Subcutaneous abdominal adipose tissue (tissue), 5 donors: ENCODE measurements at regions not wholly inside any gene's neighbourhood (a gene's known extent, or its start where the extent isn't known, plus 50 kb on each side); places are given as distances from the start of the nearest gene placed in this dataset.
"Not testable (repeated sequence)": the region's sequence is repeated elsewhere in the genome, so short reads cannot be mapped to it uniquely, and the experiment has no call there.

Experiments used
- H3K27ac ChIP-seq: one replicate; pipeline ENCODE4 v1.7.0; 2013; ENCODE audit warnings: low read depth, mild to moderate bottlenecking, inconsistent platforms, low read length, moderate library complexity
- H3K27me3 ChIP-seq, 5 donors: one replicate each; pipeline ENCODE4 v1.7.0; 2013; ENCODE audit warnings: low read length in 5 of 5, inconsistent platforms in 1 of 5; ENCODE audit not compliant: control insufficient read depth in 5 of 5, insufficient read depth in 4 of 5
- H3K36me3 ChIP-seq, 5 donors: one replicate each; pipeline ENCODE4 v1.7.0; 2013; ENCODE audit warnings: low read length in 5 of 5; ENCODE audit not compliant: control insufficient read depth in 5 of 5, insufficient read depth in 5 of 5
- H3K4me1 ChIP-seq, 5 donors: one replicate each; pipeline ENCODE4 v1.7.0; 2013; ENCODE audit warnings: low read length in 5 of 5, mild to moderate bottlenecking in 3 of 5, moderate library complexity in 1 of 5; ENCODE audit not compliant: control insufficient read depth in 5 of 5, insufficient read depth in 5 of 5
- H3K4me3 ChIP-seq, 5 donors: one replicate each; pipeline ENCODE4 v1.7.0; 2013; ENCODE audit warnings: low read length in 5 of 5, low read depth in 1 of 5
- H3K9ac ChIP-seq, 5 donors: one replicate each; pipeline ENCODE4 v1.7.0; 2013; ENCODE audit warnings: low read length in 5 of 5, mild to moderate bottlenecking in 4 of 5, moderate library complexity in 3 of 5
- H3K9me3 ChIP-seq, 5 donors: one replicate each; pipeline ENCODE4 v1.7.0; 2013; ENCODE audit warnings: low read length in 5 of 5; ENCODE audit not compliant: control insufficient read depth in 5 of 5
- donor health status: healthy.
- donor health status: healthy.
- donor health status: healthy.
- donor health status: healthy.
- donor health status: healthy.

GRCh38 chr2:63712748-63713147 lies 124.0 kb downstream of the MDH1 start:
- Histone ChIP-seq H3K4me3 (no peak overlapping the region), H3K36me3 (peaks cover 0 to 19% (median 0%) of the 10 kb centered on the region in 5 donors), H3K9ac (peak overlapping the region in 1 of 5 donors; percentile 36), H3K9me3 (no peaks in the 10 kb centered on the region), H3K27ac (peak overlapping the region; percentile 70), H3K27me3 (no peaks in the 10 kb centered on the region), H3K4me1 (peaks cover 0 to 14% (median 6%) of the 10 kb centered on the region in 5 donors)

GRCh38 chr2:63716146-63716545 lies 125.5 kb upstream of the UGP2 start:
- Histone ChIP-seq H3K27me3 (no peaks in the 10 kb centered on the region), H3K9me3 (no peaks in the 10 kb centered on the region), H3K4me3 (no peak overlapping the region), H3K36me3 (peaks cover 0 to 13% (median 0%) of the 10 kb centered on the region in 5 donors), H3K27ac (no peak overlapping the region), H3K9ac (no peak overlapping the region), H3K4me1 (peaks cover 0 to 14% (median 6%) of the 10 kb centered on the region in 5 donors)

GRCh38 chr2:63719052-63719451 lies 122.6 kb upstream of the UGP2 start:
- H3K4me3 ChIP-seq, result no peak overlapping the region
- no peaks in the 10 kb centered on the region for H3K9me3 ChIP-seq
- H3K27ac ChIP-seq, result peak overlapping the region; percentile 7
- H3K4me1 ChIP-seq, result peaks cover 0 to 6% (median 0%) of the 10 kb centered on the region in 5 donors
- H3K27me3 ChIP-seq, result no peaks in the 10 kb centered on the region
- peaks cover 0 to 10% (median 0%) of the 10 kb centered on the region in 5 donors for H3K36me3 ChIP-seq
- H3K9ac ChIP-seq, result no peak overlapping the region

- H3K27ac ChIP-seq, result peak overlapping the region; percentile 77
These were observed 120.6 kb upstream of the UGP2 start for GRCh38 chr2:63721082-63721424.

GRCh38 chr2:63722284-63722683 lies 119.4 kb upstream of the UGP2 start:
- not testable (repeated sequence) for H3K9me3 ChIP-seq, H3K36me3 ChIP-seq, H3K4me3 ChIP-seq, H3K9ac ChIP-seq, H3K27me3 ChIP-seq, H3K27ac ChIP-seq
- peaks cover 0 to 13% (median 0%) of the 10 kb centered on the region in 5 donors for H3K4me1 ChIP-seq

More at GRCh38 chr2:63721082-63721424, 120.6 kb upstream of the UGP2 start:
- no peaks in the 10 kb centered on the region for H3K9me3 ChIP-seq
- H3K36me3 ChIP-seq, result peaks cover 0 to 10% (median 0%) of the 10 kb centered on the region in 5 donors
- H3K9ac ChIP-seq, result peak overlapping the region in 1 of 5 donors; percentile 10
- H3K4me1 ChIP-seq, result peaks cover 0 to 13% (median 0%) of the 10 kb centered on the region in 5 donors
- H3K4me3 ChIP-seq, result no peak overlapping the region
- H3K27me3 ChIP-seq, result no peaks in the 10 kb centered on the region

- H3K36me3 ChIP-seq, result no peaks in the 10 kb centered on the region
- H3K4me1 ChIP-seq, result peaks cover 0 to 13% (median 0%) of the 10 kb centered on the region in 5 donors
- H3K27me3 ChIP-seq, result no peaks in the 10 kb centered on the region
- peak overlapping the region in 1 of 5 donors; percentile 75 for H3K9ac ChIP-seq
- H3K4me3 ChIP-seq, result no peak overlapping the region
- H3K27ac ChIP-seq, result peak overlapping the region; percentile 59
- no peaks in the 10 kb centered on the region for H3K9me3 ChIP-seq
These were observed 118.0 kb upstream of the UGP2 start for GRCh38 chr2:63723709-63724108.

GRCh38 chr2:63725212-63725611 lies 116.5 kb upstream of the UGP2 start:
- not testable (repeated sequence) for H3K27ac ChIP-seq, H3K27me3 ChIP-seq, H3K9ac ChIP-seq, H3K9me3 ChIP-seq, H3K4me3 ChIP-seq, H3K36me3 ChIP-seq
- peaks cover 0 to 13% (median 0%) of the 10 kb centered on the region in 5 donors for H3K4me1 ChIP-seq

- no peaks in the 10 kb centered on the region for H3K9me3 ChIP-seq
These were observed 112.3 kb upstream of the UGP2 start for GRCh38 chr2:63729362-63729761.

GRCh38 chr2:63729831-63730230 lies 111.9 kb upstream of the UGP2 start:
- H3K27me3 ChIP-seq, result no peaks in the 10 kb centered on the region
- no peak overlapping the region for H3K9ac ChIP-seq
- peaks cover 0 to 8% (median 0%) of the 10 kb centered on the region in 5 donors for H3K4me1 ChIP-seq
- no peaks in the 10 kb centered on the region for H3K36me3 ChIP-seq
- no peak overlapping the region for H3K27ac ChIP-seq
- H3K4me3 ChIP-seq, result no peak overlapping the region
- no peaks in the 10 kb centered on the region for H3K9me3 ChIP-seq

More at GRCh38 chr2:63729362-63729761, 112.3 kb upstream of the UGP2 start:
- Histone ChIP-seq H3K36me3 (no peaks in the 10 kb centered on the region), H3K9ac (no peak overlapping the region), H3K27me3 (no peaks in the 10 kb centered on the region), H3K27ac (no peak overlapping the region), H3K4me1 (peaks cover 0 to 12% (median 0%) of the 10 kb centered on the region in 5 donors), H3K4me3 (no peak overlapping the region)

GRCh38 chr2:63734510-63734909 lies 107.2 kb upstream of the UGP2 start:
- peak overlapping the region; percentile 92 for H3K27ac ChIP-seq

More at GRCh38 chr2:63734510-63734909, 107.2 kb upstream of the UGP2 start:
- H3K36me3 ChIP-seq, result no peaks in the 10 kb centered on the region
- H3K4me3 ChIP-seq, result no peak overlapping the region
- H3K4me1 ChIP-seq, result peaks cover 3 to 37% (median 29%) of the 10 kb centered on the region in 5 donors
- H3K27me3 ChIP-seq, result no peaks in the 10 kb centered on the region
- H3K9me3 ChIP-seq, result no peaks in the 10 kb centered on the region
- no peak overlapping the region for H3K9ac ChIP-seq
